HCT116 (cell line): ENCODE measurements at regions not wholly inside any gene's neighbourhood (a gene's known extent, or its start where the extent isn't known, plus 50 kb on each side); places are given as distances from the start of the nearest gene placed in this dataset.

ENCODE experiments used
- ATAC-seq: fragments of 200-7000 bp; cut with Tn5 transposase; 2 replicates; pipeline ENCODE4 v1.9.1; 2020; ENCODE audit warnings: mild to moderate bottlenecking, moderate library complexity
- BruUV-seq: library from RNA; stranded (reverse); fragments of 400-500 nt; replicated peaks from 2 replicates; lab custom pipeline; 2021; lab: Mats Ljungman, UMichigan
- CTCF ChIA-PET: fragments of 300-600 bp; sonication (Branson Sonifier 250); formaldehyde crosslinking; loops from one replicate; lab custom pipeline; 2021; ENCODE audit warnings: antibody characterized with exemption; lab: Charles Lee
- POLR2A ChIA-PET: fragments of 300-600, 350-600 bp; sonication (Branson Sonifier 250); formaldehyde crosslinking; loops from one replicate; lab custom pipeline; 2021; ENCODE audit warnings: antibody characterized with exemption; lab: Charles Lee
- RAD21 ChIA-PET, 2 experiments: fragments of 300-600 bp; sonication (Branson Sonifier 250); formaldehyde crosslinking; loops; one replicate each; lab custom pipeline; 2023; ENCODE audit warnings: low total read pairs in 2 of 2; ENCODE audit not compliant: uncharacterized antibody in 2 of 2, unreplicated experiment in 2 of 2, low non-redundant PET in 1 of 2; lab: Charles Lee
- DNase-seq: peaks from one replicate; pipeline ENCODE4 v3.0.0-alpha.2; 2010; ENCODE audit warnings: low read depth, low spot score
- H2AFZ ChIP-seq: fragments of 200-600 bp; shearing (Covaris generic), sonication (generic); 2 replicates; pipeline ENCODE4 v1.6.1; 2017; ENCODE audit warnings: low read depth, mixed run types, mixed read lengths, antibody characterized with exemption, low read length; ENCODE audit not compliant: poor library complexity, severe bottlenecking
- H3K27ac ChIP-seq: 2 replicates; pipeline ENCODE4 v1.5.1; 2012; ENCODE audit warnings: low read depth, low read length
- H3K27me3 ChIP-seq: fragments of 200-600 bp; sonication (generic); 2 replicates; pipeline ENCODE4 v1.6.1; 2016; ENCODE audit warnings: mixed run types, low read length, mixed read lengths; ENCODE audit not compliant: insufficient read depth
- H3K36me3 ChIP-seq, 2 experiments: fragments of 200-500 bp in 1 of 2; fragments of 200-600 bp in 1 of 2; sonication (Bioruptor generic) in 1 of 2; sonication (generic) in 1 of 2; 2 replicates each; pipeline versions ENCODE4 v1.5.1 to v1.6.1; 2014 to 2016; ENCODE audit warnings: low read length in 2 of 2, inconsistent platforms in 1 of 2, mixed read lengths in 1 of 2, mixed run types in 1 of 2; ENCODE audit not compliant: insufficient read depth in 2 of 2, control insufficient read depth in 1 of 2
- H3K4me1 ChIP-seq, 2 experiments: fragments of 200-600 bp in 1 of 2; sonication (generic) in 1 of 2; 2 replicates each; pipeline versions ENCODE4 v1.5.1 to v1.6.1; 2012 to 2017; ENCODE audit warnings: low read length in 2 of 2, inconsistent platforms in 1 of 2, mild to moderate bottlenecking in 1 of 2, mixed read lengths in 1 of 2, mixed run types in 1 of 2, moderate library complexity in 1 of 2; ENCODE audit not compliant: insufficient read depth in 2 of 2, control insufficient read depth in 1 of 2
- H3K4me2 ChIP-seq: fragments of 200-600 bp; sonication (generic); 2 replicates; pipeline ENCODE4 v1.6.1; 2017; ENCODE audit warnings: mixed run types, low read length, mixed read lengths
- H3K4me3 ChIP-seq, 2 experiments: fragments of 200-600 bp in 1 of 2; sonication (generic) in 1 of 2; replicated peaks in 1 of 2; 2 replicates each; pipeline ENCODE4 v1.5.1; 2011 to 2016; ENCODE audit warnings: low read length in 2 of 2, control low read depth in 1 of 2, low read depth in 1 of 2, mild to moderate bottlenecking in 1 of 2, mixed read lengths in 1 of 2, mixed run types in 1 of 2
- H3K79me2 ChIP-seq: fragments of 200-600 bp; sonication (generic); 2 replicates; pipeline ENCODE4 v1.6.1; 2017; ENCODE audit warnings: mild to moderate bottlenecking, mixed run types, low read length, moderate library complexity, mixed read lengths; ENCODE audit not compliant: insufficient read depth
- H3K9ac ChIP-seq: fragments of 200-600 bp; sonication (generic); 2 replicates; pipeline ENCODE4 v1.6.1; 2016; ENCODE audit warnings: low read length, mixed read lengths
- H3K9me2 ChIP-seq: fragments of 200-600 bp; sonication (generic), shearing (Covaris generic); 2 replicates; pipeline ENCODE4 v1.6.1; 2017; ENCODE audit warnings: mixed run types, mild to moderate bottlenecking, moderate library complexity; ENCODE audit not compliant: insufficient read depth
- H3K9me3 ChIP-seq, 2 experiments: fragments of 200-500 bp in 1 of 2; fragments of 200-600 bp in 1 of 2; sonication (Bioruptor generic) in 1 of 2; sonication (generic) in 1 of 2; 2 replicates each; pipeline ENCODE4 v1.6.1; 2014 to 2017; ENCODE audit warnings: low read length in 2 of 2, mixed read lengths in 2 of 2, inconsistent platforms in 1 of 2, low read depth in 1 of 2, mild to moderate bottlenecking in 1 of 2, mixed run types in 1 of 2, moderate library complexity in 1 of 2; ENCODE audit not compliant: control insufficient read depth in 1 of 2, insufficient read depth in 1 of 2
- H4K20me1 ChIP-seq: fragments of 200-600 bp; sonication (generic), shearing (Covaris generic); 2 replicates; pipeline ENCODE4 v1.6.1; 2017; ENCODE audit warnings: mixed run types, mild to moderate bottlenecking, moderate library complexity; ENCODE audit not compliant: insufficient read depth
- ATF3 ChIP-seq: IDR thresholded peaks from 2 replicates; pipeline ENCODE4 v1.6.1; 2012
- CEBPB ChIP-seq: IDR thresholded peaks from 2 replicates; pipeline ENCODE4 v1.6.1; 2012; ENCODE audit warnings: low read depth
- EZH2 ChIP-seq: fragments of 200-600 bp; sonication (generic); IDR thresholded peaks from 2 replicates; pipeline ENCODE4 v1.6.1; 2017; ENCODE audit warnings: antibody characterized with exemption, mixed run types
- EZH2phosphoT487 ChIP-seq: fragments of 200-600 bp; IDR thresholded peaks from 2 replicates; pipeline ENCODE4 v1.6.1; 2018; ENCODE audit warnings: antibody characterized with exemption, borderline replicate concordance
- JUND ChIP-seq: IDR thresholded peaks from 2 replicates; pipeline ENCODE4 v1.6.1; 2012
- MAX ChIP-seq: IDR thresholded peaks from 2 replicates; pipeline ENCODE4 v1.6.1; 2012
- POLR2AphosphoS5 ChIP-seq: IDR thresholded peaks from 2 replicates; pipeline ENCODE4 v1.6.1; 2011; ENCODE audit warnings: mild to moderate bottlenecking, low read depth, low read length, moderate library complexity
- SP1 ChIP-seq: IDR thresholded peaks from 2 replicates; pipeline ENCODE4 v1.6.1; 2012; ENCODE audit warnings: low read depth
- SRF ChIP-seq: IDR thresholded peaks from 2 replicates; pipeline ENCODE4 v1.6.1; 2012; ENCODE audit warnings: low read depth
- TCF7L2 ChIP-seq: IDR thresholded peaks from 2 replicates; pipeline ENCODE4 v1.7.0; 2011; ENCODE audit warnings: borderline replicate concordance, inconsistent platforms; ENCODE audit not compliant: insufficient read depth, insufficient read length; ENCODE audit errors: extremely low read depth
- ZFX ChIP-seq: fragments of 450-650 bp; IDR thresholded peaks from 2 replicates; pipeline ENCODE4 v1.6.1; 2017
- intact Hi-C: fragments of 100-400 bp; cut with micrococcal nuclease; formaldehyde crosslinking; loops from 2 replicates; pipeline ENCODE4 v1.10.0; 2022
- TF ChIP-seq, protein P1 (sequence below): IDR thresholded peaks from 2 replicates; pipeline ENCODE4 v1.6.1; 2012; ENCODE audit warnings: low read depth

GRCh38 chr1:105260001-105260400, 1510.3 kb downstream of the AMY1C start:
- Histone ChIP-seq H3K27me3 (no peaks in the 10 kb centered on the region), H3K27ac (no peak overlapping the region), H3K4me1 (no peaks in the 10 kb centered on the region), H2AFZ (no peak overlapping the region)
- ATAC-seq: no peak
- no peak for TF ChIP-seq EZH2
- TF ChIP-seq POLR2AphosphoS5: no peak
- TF ChIP-seq CEBPB: no peak
- TF ChIP-seq, protein P1, sequence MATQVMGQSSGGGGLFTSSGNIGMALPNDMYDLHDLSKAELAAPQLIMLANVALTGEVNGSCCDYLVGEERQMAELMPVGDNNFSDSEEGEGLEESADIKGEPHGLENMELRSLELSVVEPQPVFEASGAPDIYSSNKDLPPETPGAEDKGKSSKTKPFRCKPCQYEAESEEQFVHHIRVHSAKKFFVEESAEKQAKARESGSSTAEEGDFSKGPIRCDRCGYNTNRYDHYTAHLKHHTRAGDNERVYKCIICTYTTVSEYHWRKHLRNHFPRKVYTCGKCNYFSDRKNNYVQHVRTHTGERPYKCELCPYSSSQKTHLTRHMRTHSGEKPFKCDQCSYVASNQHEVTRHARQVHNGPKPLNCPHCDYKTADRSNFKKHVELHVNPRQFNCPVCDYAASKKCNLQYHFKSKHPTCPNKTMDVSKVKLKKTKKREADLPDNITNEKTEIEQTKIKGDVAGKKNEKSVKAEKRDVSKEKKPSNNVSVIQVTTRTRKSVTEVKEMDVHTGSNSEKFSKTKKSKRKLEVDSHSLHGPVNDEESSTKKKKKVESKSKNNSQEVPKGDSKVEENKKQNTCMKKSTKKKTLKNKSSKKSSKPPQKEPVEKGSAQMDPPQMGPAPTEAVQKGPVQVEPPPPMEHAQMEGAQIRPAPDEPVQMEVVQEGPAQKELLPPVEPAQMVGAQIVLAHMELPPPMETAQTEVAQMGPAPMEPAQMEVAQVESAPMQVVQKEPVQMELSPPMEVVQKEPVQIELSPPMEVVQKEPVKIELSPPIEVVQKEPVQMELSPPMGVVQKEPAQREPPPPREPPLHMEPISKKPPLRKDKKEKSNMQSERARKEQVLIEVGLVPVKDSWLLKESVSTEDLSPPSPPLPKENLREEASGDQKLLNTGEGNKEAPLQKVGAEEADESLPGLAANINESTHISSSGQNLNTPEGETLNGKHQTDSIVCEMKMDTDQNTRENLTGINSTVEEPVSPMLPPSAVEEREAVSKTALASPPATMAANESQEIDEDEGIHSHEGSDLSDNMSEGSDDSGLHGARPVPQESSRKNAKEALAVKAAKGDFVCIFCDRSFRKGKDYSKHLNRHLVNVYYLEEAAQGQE: no peak
- TF ChIP-seq MAX: no peak
- no peak for TF ChIP-seq SP1
- no peak for TF ChIP-seq ATF3
- no peak for TF ChIP-seq SRF
- no peak for TF ChIP-seq TCF7L2
- no peak for TF ChIP-seq JUND
- TF ChIP-seq ZFX: no peak
- TF ChIP-seq EZH2phosphoT487: no peak
- TF ChIP-seq, all 23 proteins: peak for 0
- no peaks in the 10 kb centered on the region for H3K36me3 ChIP-seq
- H3K4me3 ChIP-seq: no peak overlapping the region
- CTCF ChIA-PET: no interaction called here
- H3K9me3 ChIP-seq: peaks cover 0 to 7% of the 10 kb centered on the region in 2 experiments; a peak in 1 of 4 replicates
- no peaks in the 10 kb centered on the region for H4K20me1 ChIP-seq
- no peak overlapping the region for H3K4me2 ChIP-seq
- H3K79me2 ChIP-seq: no peaks in the 10 kb centered on the region
- RAD21 ChIA-PET: no interaction called here
- no peak for DNase-seq
- H3K9ac ChIP-seq: no peak overlapping the region
- intact Hi-C loops: no loop called here
- no TSS peak for BruUV-seq
- H3K9me2 ChIP-seq: no peaks in the 10 kb centered on the region
- POLR2A ChIA-PET: no interaction called here
